Activated CD4-positive, alpha-beta T cell treated with anti-CD3 and anti-CD28 coated beads for 48 hours (primary cell): ENCODE measurements at regions not wholly inside any gene's neighbourhood (a gene's known extent, or its start where the extent isn't known, plus 50 kb on each side); places are given as distances from the start of the nearest gene placed in this dataset.

Experiments used
- DNase-seq: peaks from one replicate; pipeline ENCODE4 v3.0.0-alpha.2; 2020

- DNase-seq = no peak
Observed at GRCh38 chr2:40507432-40507831, 55.5 kb upstream of the SLC8A1 start.

- no peak for DNase-seq
Observed at GRCh38 chr2:40510304-40510703, 58.4 kb upstream of the SLC8A1 start.

GRCh38 chr2:40511661-40512213, 59.8 kb upstream of the SLC8A1 start:
- no peak for DNase-seq

DNA sequence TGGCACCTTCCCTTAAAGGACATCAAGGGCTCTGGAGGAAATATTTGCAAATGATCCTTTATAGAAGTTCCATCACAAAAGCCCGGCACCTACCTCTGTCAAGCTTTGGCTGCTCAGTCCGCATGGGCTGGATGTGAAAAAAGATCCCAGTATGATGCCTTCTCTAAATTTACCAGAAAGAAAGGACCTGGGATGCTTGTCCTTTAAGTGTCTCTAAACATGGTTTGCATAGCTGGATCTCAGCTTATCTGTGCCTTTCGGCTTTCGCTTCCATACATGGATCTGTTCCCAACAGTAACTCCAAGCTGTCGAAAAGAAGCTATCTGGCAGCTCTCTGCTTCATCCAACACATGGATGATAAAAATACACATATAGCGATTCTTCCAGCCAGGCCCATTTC, 60.4 kb upstream of the SLC8A1 start:
- no peak for DNase-seq

DNA sequence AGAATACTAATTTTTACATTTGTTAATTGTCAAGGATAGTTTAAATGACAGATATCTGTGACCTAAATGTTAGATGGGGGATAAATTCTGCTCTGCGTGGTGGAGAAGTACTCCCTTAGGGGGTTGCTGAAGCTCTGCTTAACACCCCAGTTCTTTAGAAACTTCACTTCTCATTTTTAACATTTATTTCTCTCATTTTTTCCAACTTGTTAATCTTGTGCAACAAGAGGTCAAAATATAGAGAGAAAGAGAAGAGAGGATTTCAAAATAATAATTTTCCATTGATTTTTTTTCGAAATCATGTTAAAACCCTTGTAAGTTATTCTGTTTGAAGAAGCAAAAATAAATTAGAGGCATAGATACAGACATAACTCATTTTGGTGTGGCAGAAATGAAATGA, 61.3 kb upstream of the SLC8A1 start:
- no peak for DNase-seq

GRCh38 chr2:40516604-40517003, 64.7 kb upstream of the SLC8A1 start:
- no peak for DNase-seq

DNA sequence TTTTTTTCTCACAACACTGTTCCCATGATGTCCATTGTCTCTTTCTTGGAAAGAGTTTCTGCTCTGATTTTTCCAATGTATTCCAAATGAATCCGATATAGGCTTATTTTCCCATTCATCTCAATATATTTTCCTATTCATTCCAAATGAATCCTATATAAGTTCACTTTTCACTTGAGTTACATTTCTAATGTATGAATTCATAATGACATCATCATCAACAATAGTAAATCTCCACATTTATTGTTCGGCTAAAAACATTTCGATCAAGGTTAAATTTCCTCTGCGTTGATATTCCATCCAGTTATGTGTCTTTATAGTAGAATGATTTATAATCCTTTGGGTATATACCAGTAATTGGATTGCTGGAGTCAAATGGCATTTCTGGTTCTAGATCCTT, 76.7 kb upstream of the SLC8A1 start:
- no peak for DNase-seq

DNA sequence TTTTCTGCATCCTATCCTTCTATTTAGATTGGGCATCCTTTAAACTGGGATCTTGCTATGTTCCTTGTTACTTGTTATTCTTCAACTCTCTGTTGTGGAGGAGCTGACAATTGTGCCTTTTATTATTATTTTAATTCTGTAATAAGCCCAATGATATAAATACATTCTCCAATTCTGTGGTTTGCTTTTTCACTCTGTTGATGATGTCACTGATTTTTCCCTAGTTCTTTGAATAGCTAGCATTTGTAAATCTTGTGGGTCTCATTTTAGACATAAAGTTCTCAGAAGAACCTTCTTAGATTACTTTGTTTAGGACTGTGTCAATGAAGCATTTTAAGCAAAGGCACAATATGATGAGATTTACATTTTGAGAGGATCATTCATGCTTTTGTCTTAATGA, 79.5 kb upstream of the SLC8A1 start:
- DNase-seq = no peak

GRCh38 chr2:40534528-40534927, 82.6 kb upstream of the SLC8A1 start:
- DNase-seq = no peak

DNA sequence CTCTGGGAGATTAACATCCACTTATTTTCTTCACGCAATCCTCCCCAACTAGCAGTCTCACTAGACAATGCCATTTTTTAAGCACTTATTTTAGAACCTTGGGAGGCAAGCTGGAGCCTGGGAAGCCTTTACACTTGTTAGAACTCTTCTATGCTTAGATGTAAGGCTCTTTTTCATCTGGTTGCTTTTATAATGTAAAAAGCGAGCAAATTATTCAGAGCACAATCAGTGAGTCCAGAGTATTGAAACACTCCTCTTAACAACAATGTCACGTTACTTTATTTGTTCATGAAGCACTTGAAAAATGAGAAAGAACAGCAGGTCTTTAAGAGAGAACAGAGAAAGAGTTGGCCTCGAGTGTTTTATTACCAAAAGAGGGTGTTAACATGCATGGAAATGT, 84.1 kb upstream of the SLC8A1 start:
- DNase-seq = no peak

DNA sequence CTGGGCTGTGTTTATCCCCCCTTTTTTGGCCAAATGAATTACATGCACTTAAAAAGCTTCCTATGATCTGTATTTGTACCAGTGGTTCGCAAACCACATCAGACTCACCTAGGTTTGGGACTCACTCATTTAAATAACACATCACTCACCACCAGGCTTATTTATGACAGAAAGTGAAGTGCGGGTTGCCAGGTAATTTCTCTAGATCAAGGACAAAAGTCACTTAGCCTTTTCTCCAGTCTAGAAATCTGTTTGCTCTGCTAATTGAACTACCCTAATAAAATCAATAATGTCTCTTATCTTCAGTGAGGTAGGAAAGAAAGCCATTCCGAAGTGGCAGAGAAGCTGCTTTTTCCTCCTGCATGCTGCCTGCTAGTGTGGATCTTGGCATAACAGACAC, 88.1 kb upstream of the SLC8A1 start:
- no peak for DNase-seq

DNA sequence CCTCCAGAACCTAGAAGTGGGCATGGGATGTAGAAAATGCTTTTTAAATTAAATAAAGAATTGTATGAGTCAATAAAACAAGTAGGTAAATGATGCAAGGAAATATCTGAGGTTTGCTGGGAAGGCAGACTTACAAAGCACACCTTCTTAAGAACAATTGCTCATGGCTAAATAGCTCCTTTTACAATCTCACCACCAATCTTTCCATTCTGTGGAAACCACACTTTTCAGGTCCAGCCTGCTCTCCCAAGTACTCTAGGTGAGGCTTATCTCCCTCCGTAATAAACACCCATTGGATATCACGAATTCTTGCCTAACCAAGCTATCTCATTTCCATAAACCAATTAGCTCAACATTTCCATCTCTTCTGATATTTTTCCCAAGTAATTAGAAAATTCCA, 91.5 kb upstream of the SLC8A1 start:
- no peak for DNase-seq

- no peak for DNase-seq
Observed at GRCh38 chr2:40544072-40544471, 92.2 kb upstream of the SLC8A1 start.

DNA sequence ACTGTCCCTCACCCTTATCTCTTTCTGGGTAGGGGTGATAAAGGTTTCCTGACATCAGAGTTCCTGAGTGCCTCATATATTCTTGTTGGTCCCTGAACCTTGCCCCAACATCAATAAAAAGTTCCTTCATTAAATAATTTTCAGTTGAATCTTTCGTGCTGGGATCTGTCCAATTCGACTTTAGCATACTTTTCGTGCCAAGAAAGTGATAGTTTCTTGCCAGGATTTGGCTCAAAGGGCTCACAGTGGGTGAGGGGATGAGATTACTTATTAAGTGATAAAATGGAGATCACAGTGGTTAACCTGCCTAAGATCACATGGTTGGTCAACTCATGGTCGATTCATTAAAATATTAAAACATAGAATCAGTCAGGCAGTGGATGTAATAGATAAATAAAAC, 93.8 kb upstream of the SLC8A1 start:
- no peak for DNase-seq

GRCh38 chr2:40546439-40547191, 94.7 kb upstream of the SLC8A1 start:
- DNase-seq = no peak

DNA sequence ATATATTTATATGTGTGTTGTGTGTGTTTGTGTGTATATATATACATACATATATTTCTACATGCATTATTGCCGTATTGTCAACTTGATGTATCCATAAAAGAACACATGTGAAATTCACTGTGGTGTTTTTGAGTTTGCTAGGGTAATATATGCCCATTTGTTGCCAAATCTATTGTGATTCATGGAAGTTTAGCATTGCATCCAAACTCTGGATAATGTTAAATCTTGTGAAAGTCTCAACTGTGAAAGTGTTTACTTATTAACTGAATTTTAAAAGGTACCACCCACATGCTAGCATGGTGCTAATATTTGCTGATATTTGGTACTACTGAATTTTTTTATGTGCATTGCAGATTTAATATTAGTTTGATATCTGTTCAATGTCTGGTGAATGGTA, 96.6 kb upstream of the SLC8A1 start:
- no peak for DNase-seq

DNA sequence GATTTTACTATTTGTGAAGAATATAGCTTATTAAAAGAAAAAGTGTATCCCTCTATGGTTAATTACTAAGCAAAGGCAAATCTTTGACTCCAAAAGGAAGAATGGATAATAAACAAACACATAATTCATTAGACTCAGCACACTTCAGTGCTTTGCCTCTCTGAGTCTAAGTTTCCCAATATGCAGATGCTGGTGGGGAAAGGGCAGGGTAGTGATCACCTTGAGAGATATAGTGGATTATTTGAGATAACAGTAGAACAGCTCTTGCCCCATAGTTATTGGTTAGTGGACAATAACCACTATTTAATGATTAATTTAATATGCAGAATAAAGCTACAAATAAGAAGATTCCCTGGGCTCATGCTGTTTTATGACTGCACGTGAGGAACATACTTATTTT, 98.2 kb upstream of the SLC8A1 start:
- no peak for DNase-seq

DNA sequence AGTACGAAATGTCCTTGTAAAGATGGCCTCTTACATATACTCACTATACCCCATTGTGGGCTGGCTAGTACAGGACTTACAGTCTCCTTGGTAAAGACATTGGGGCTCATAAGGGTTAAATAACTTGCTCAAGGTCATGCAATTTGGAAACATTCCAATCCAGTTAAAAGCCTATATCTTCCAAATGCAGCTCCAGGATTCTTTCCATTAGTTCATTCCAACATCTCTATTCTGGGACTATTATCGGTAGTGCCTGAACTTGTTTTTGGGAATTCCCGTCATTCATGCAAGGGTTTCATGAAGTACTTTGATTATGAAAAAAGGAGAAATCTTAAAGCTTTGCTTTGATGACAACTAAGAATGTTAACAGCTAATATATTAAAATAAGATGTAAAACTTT, 99.2 kb upstream of the SLC8A1 start:
- DNase-seq = no peak

- peak; percentile 64 for DNase-seq
Observed at GRCh38 chr2:40554665-40555294, 102.9 kb upstream of the SLC8A1 start.

- no peak for DNase-seq
Observed at GRCh38 chr2:40556293-40556692, 104.4 kb upstream of the SLC8A1 start.

GRCh38 chr2:40556739-40557138, 104.8 kb upstream of the SLC8A1 start:
- DNase-seq = no peak

DNA sequence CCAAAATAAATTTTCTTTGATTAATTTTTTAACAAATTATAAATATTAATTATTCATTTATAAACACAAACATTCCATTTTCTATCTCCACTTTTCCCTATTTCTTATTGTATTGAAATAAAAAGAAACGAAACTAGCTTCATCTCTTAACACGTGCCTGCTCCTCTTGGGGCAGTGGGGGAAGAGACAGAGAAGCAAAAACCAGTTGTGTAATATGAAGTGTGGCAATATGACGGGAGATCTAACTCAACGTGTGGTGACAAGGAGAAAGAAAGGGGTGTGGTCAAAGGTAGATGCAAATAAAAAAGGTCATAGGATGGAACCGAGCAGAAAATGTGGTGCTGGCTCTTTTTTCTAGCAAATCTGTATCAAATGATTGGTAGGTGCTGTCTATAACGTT, 106.9 kb upstream of the SLC8A1 start:
- DNase-seq = no peak

DNA sequence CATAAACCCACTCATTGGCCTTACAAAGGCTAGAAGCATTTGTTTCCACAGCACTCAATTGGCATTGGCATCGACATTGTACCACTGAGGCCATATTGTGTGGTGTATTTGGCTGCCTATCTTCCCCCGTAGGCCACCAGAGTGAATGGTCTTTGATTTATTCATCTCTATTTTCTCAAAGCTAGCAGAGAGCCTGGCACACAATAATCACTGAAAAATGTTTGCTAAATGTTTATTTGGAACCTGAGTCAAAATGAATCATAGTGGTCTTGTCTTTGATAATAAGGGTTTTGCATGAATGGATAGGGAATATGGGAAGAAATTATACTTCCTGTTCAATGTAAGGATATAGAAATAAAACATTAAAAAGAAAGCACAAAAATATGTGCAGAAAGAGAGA, 107.3 kb upstream of the SLC8A1 start:
- DNase-seq = no peak

- DNase-seq = no peak
Observed at GRCh38 chr2:40564184-40564583, 112.3 kb upstream of the SLC8A1 start.

DNA sequence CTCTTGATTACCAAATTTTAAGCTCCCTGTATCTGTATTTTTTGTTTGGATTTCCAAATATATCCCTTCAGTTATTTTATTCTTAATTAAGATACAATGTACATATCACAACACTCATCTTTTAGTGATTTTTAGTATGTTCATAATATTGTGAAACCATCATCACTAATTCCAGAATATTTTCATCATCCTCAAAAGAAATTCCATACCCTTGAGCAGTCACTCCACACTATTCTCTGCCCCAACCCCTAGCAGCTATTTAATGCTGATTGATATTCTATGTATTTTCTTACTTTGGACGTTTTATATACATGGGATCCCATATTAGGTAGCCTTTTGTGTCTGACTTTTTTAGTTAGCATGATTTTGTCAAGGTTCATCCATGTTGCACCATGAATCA, 127.4 kb upstream of the SLC8A1 start:
- DNase-seq = no peak
